Hepatocyte (in vitro differentiated cells): ENCODE measurements at regions not wholly inside any gene's neighbourhood (a gene's known extent, or its start where the extent isn't known, plus 50 kb on each side); places are given as distances from the start of the nearest gene placed in this dataset.
"Not testable (repeated sequence)": the region's sequence is repeated elsewhere in the genome, so short reads cannot be mapped to it uniquely, and the experiment has no call there.

Source experiments
- DNase-seq: peaks from one replicate; pipeline ENCODE4 v3.0.0-alpha.2; 2016; ENCODE audit warnings: low spot score
- H2AFZ ChIP-seq: fragments of 200-600 bp; sonication (generic); 2 replicates; pipeline ENCODE4 v1.6.0; 2016; ENCODE audit warnings: antibody characterized with exemption, mild to moderate bottlenecking
- H3K27ac ChIP-seq: fragments of 200-600 bp; sonication (generic); 2 replicates; pipeline ENCODE4 v1.5.1; 2016; ENCODE audit warnings: mild to moderate bottlenecking
- H3K27me3 ChIP-seq: fragments of 200-600 bp; sonication (generic); 2 replicates; pipeline ENCODE4 v1.6.1; 2016
- H3K36me3 ChIP-seq: fragments of 200-600 bp; sonication (generic); replicated peaks from 2 replicates; pipeline ENCODE4 v1.5.1; 2016; ENCODE audit warnings: low read depth; ENCODE audit not compliant: insufficient read depth
- H3K4me1 ChIP-seq: fragments of 200-600 bp; sonication (generic); 2 replicates; pipeline ENCODE4 v1.5.1; 2016; ENCODE audit warnings: mild to moderate bottlenecking, moderate library complexity; ENCODE audit not compliant: insufficient read depth
- H3K4me2 ChIP-seq: fragments of 200-600 bp; sonication (generic); 2 replicates; pipeline ENCODE4 v1.6.0; 2016
- H3K4me3 ChIP-seq: fragments of 200-600 bp; sonication (generic); 2 replicates; pipeline ENCODE4 v1.5.1; 2016; ENCODE audit warnings: mild to moderate bottlenecking
- H3K79me2 ChIP-seq: fragments of 200-600 bp; sonication (generic); 2 replicates; pipeline ENCODE4 v1.6.0; 2017; ENCODE audit warnings: mild to moderate bottlenecking
- H3K9me2 ChIP-seq: fragments of 200-600 bp; sonication (generic); replicated peaks from 2 replicates; pipeline ENCODE4 v1.6.0; 2017; ENCODE audit warnings: mild to moderate bottlenecking; ENCODE audit not compliant: insufficient read depth
- H3K9me3 ChIP-seq: fragments of 200-600 bp; sonication (generic); 2 replicates; pipeline ENCODE4 v1.5.1; 2016; ENCODE audit warnings: low read depth, mild to moderate bottlenecking
- H4K20me1 ChIP-seq: fragments of 200-600 bp; sonication (generic); 2 replicates; pipeline ENCODE4 v1.6.0; 2016; ENCODE audit warnings: mild to moderate bottlenecking; ENCODE audit not compliant: insufficient read depth, poor library complexity, severe bottlenecking
- CTCF ChIP-seq: fragments of 200-600 bp; sonication (generic); IDR thresholded peaks from 2 replicates; pipeline ENCODE4 v1.5.1; 2016; ENCODE audit warnings: antibody characterized with exemption, mild to moderate bottlenecking; ENCODE audit not compliant: poor library complexity
- EZH2 ChIP-seq: fragments of 200-600 bp; sonication (generic); IDR thresholded peaks from 2 replicates; pipeline ENCODE4 v1.6.1; 2016; ENCODE audit warnings: antibody characterized with exemption, mild to moderate bottlenecking, borderline replicate concordance
- EZH2phosphoT487 ChIP-seq: fragments of 200-600 bp; sonication (generic); IDR thresholded peaks from one replicate; pipeline ENCODE4 v1.6.1; 2018; ENCODE audit warnings: antibody characterized with exemption, mild to moderate bottlenecking, low read depth, moderate library complexity; ENCODE audit not compliant: unreplicated experiment, severe bottlenecking
- WGBS: methylation state at CpG from one replicate; pipeline ENCODE4 v1.1.6; 2016; ENCODE audit warnings: low lambda C conversion rate; ENCODE audit errors: missing lambda C conversion rate; 5-methylcytosine and 5-hydroxymethylcytosine counted together

DNA sequence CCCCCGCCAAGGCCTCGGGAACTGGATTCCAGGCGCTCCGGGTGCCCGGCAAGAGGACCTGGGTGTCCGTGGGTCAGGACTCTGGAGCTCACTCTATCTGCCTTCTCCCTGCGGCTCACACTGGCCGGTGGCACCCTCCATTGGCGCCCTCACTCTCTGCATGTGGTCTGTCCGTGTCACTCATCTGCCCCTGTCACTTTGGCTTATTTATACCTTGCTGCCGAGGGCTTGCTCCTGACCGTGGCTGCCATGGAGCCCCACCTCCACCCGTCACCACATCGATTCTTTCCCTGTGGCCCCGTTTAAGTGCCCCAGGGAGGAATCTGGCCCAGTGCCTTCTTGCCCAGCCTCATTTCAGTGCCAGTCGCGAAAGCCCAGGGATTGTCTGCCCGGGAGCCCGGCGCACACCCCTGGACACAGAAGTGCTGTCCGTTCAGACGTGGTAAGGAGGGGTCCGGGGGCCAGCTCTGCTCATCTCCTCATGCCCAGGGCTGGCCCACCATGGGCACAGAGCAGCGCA lies 113.5 kb downstream of the NPIPB11 start:
- not testable (repeated sequence) for H3K27ac ChIP-seq, DNase-seq, H3K4me2 ChIP-seq, H3K79me2 ChIP-seq, H3K4me3 ChIP-seq, H3K9me3 ChIP-seq, H2AFZ ChIP-seq, H3K36me3 ChIP-seq, H4K20me1 ChIP-seq, H3K9me2 ChIP-seq, H3K27me3 ChIP-seq
- peaks cover 29% of the 10 kb centered on the region for H3K4me1 ChIP-seq
- 90% methylated on average over 20 of the region's 24 CpGs for WGBS

- 94% methylated on average over 28 of the region's 30 CpGs for WGBS
- not testable (repeated sequence) for H3K9me3 ChIP-seq, H3K4me3 ChIP-seq, H2AFZ ChIP-seq, H3K79me2 ChIP-seq, H3K27me3 ChIP-seq, DNase-seq, H3K36me3 ChIP-seq, H4K20me1 ChIP-seq, H3K9me2 ChIP-seq
- H3K27ac ChIP-seq: peak overlapping the region; percentile 78
- H3K4me1 ChIP-seq: peaks cover 38% of the 10 kb centered on the region
- peak overlapping the region; percentile 65 for H3K4me2 ChIP-seq
Measured at GRCh38 chr16:29291329-29292271, 114.9 kb downstream of the NPIPB11 start.

DNA sequence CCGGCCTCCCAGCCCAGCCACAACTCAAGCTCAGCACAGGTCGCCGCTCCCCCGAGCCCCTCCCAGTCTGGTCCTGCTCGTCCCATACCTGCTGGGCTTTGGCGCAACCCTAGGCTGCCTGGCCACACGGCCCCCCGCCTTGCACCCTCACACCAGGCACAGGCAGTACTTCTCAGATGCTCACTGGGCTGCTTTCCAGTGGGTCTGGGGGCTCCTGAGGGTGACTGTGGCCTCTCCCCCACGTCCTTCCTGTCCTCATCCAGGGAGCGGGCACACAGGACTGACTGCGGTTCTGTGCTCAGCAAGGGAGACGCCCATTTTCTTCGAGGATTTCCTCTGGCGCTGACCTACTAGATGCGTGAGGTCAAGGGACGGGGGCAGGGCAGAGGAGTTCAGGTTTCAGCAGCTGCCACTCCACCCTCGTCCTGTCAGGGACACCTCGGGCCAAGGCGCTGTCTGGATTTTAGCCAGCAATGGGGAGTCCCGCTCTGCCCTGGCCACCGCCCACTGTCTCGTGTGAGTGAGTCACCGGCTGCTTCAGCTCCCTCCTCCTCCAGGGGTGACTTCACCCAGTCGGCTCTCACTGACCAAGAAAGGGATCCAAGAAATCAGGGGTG lies 115.8 kb downstream of the NPIPB11 start:
- Histone ChIP-seq H3K36me3 (no peaks in the 10 kb centered on the region), H3K4me3 (no peak overlapping the region), H3K27ac (peak overlapping the region; percentile 96), H3K79me2 (no peaks in the 10 kb centered on the region), H2AFZ (no peak overlapping the region), H4K20me1 (no peaks in the 10 kb centered on the region), H3K9me2 (no peaks in the 10 kb centered on the region), H3K4me2 (peak overlapping the region; percentile 65), H3K27me3 (no peaks in the 10 kb centered on the region), H3K4me1 (peaks cover 38% of the 10 kb centered on the region), H3K9me3 (no peaks in the 10 kb centered on the region)
- DNase-seq: peak; percentile 95
- 31% methylated on average over 17 of the region's 24 CpGs for WGBS
- TF ChIP-seq CTCF (no peak), EZH2 (no peak), EZH2phosphoT487 (no peak)

DNA sequence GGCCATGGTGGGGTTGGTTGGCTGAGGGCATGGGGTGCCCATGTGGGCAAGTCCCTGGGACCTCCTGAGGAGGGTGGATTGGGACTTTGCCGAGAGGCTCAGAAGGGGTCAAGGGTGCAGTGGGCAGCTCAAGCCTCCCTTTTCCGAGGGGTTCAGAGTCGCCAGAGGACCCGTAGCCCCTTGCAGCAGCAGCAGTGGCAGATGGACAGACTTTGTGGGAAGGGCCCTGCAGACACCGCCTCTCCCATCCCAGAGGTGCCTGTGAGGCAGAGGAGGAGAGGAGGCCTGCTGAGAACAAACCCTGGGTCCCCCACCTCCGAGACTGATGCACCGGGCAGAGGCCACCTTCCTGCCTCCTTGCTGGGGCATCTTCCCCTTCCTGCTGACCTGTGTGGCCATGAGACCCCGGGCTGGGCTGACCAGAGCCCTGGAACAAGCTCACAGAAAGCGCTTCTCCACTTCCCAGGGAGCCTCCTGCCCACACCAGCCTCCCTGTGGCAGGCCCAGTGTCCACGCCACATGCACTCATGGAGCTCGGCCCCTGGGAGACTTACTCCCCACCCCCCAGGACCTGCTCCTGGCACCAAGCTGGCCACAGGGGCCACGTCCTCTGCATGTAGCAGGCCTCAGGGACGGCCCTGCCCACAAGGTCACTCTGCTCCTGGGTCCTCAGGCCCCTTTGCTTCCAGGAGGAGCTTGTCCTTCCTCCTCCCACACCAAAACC lies 116.8 kb downstream of the NPIPB11 start:
- H3K27me3 ChIP-seq, DNase-seq, H3K4me3 ChIP-seq, H3K9me3 ChIP-seq, H3K9me2 ChIP-seq, H2AFZ ChIP-seq, H4K20me1 ChIP-seq, H3K79me2 ChIP-seq, H3K36me3 ChIP-seq: not testable (repeated sequence)
- peak overlapping the region; percentile 65 for H3K4me2 ChIP-seq
- peak overlapping the region; percentile 96 for H3K27ac ChIP-seq
- WGBS: 89% methylated on average over 13 of the region's 13 CpGs
- peaks cover 47% of the 10 kb centered on the region for H3K4me1 ChIP-seq
